ENCODE measurements at regions not wholly inside any gene's neighbourhood (a gene's known extent, or its start where the extent isn't known, plus 50 kb on each side); places are given as distances from the start of the nearest gene placed in this dataset.
"Not testable (repeated sequence)": the region's sequence is repeated elsewhere in the genome, so short reads cannot be mapped to it uniquely, and the experiment has no call there.

DNA sequence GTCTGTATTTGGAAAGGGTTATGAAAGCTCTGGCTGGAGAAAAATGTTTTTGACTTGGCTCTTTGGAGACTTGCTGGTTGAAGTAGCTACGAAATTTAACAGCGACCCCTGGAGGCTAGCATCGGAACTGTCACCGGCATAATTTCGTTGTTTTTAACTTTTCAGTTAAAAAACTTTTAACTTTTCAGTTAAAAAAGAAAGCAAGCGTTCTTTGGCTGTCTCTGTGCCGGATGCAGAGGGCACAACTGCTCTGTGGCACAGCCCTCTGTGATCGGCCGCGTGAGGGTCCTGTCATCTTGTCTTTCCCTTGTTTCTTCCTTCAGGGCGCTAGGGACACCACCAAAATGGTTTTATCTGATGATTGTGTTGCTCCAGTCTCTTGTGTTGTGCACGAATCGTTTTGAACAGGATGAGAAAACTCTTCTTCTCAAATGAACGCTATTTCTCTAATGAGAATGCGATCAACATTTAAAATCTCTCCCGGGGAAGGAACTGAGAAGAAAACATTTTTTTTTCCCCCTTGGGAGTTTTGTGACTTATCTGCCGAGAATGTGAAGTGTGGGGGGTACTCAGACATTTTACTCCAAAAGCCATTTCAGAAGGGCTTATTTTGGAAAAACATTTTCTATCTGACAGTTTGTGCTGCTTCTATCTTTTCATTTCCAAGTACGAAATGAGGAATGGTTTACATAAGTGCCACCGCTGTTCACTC, 57.1 kb downstream of the ADCYAP1 start:
- DNase-seq = peak; percentile 61

DNA sequence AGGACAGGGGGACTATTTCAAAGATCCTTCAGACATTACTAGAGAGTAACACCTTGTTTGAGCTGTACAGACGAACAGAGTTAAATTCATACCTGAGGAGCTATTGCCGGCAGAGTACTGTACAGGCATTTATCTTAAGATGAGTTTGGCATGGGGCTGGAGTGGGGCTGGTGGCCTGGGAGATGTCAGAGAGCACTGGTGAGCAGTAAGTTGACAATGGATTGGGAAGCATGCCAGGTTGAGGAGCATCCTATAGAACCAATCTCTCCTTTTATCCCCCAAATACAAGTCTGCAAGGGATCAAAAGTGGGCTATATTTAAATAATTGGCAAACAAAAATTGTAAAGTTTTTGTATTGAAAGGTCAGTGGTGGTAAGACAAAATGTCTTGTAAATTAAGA, 58.6 kb downstream of the ADCYAP1 start:
- DNase-seq = peak; percentile 17

DNA sequence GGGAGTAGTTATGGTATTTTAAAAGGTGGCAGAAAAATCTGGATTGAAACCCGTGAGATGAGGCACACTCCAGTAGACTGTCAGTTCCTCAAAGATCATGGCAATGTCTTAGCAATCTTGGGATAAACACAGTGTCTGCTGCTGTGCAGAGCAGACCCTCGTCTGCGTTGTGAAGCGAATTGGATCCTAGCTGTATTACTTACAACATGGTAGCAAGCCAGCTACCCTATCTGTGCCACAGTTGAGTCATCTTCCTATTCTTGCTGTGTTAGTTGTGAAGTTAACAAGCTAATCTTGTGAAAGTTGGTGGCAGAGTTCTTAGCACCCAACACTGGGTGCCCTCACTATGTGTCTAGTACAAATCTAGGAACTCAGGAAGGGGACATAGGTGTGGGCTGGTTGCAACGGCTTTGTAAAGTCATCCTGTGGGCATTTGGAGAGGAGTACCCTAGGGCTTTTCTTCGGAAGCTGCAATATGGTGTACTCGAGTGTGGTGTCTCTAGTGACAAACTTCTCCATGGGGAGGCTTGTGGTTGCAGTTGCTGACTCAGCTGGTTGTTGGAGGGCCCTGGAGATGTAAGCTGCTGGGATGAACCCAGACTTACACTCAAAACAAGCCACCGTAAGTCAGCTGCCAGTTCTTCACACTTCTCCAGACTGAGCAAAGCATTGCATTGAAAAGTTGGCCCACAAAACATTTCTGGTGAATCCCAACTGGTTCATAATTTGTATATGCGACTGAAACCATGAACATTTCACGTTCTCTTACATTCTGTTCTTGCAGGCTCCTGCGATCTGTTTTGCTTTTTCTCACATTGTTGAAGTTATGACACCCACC, 61.5 kb downstream of the ADCYAP1 start:
- no peak for DNase-seq

DNA sequence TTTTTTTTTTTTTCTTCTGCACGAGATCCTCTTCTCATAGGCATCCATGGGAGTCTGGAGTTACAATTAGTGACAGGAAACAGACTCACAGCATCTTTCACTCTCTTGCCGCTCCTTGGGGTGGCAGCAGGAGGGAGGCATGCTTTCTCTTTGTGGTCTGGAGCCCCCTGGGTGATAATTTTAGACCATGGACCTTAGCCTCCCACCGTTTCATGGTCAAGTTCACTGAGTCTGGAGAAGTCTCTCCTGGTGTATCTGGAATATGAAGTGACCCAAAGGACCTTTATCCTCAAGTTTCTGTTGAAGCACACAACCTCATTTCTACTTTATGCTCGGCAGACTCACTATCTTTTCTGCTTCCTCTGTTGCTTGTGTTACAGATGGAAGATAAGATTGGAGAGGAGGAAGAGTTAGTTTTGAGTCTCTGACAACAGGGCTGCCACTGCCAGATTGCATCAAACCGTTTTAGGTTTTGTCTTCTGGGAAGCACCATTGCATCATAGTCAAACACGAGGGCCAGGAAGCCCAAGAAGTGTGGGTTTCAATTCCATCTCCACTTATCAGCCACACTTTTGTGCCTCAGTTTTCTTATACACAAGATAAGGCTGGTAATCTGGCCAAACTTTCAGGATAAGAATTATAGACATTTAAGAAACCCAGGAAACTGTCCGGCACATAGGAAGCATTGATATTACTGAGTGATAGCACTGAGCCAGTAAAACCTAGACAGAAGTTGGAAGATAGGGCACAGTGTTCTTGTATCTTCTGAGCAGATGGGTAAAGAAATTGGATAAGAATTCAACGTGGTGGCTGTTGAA, 62.3 kb downstream of the ADCYAP1 start:
- no peak for DNase-seq

DNA sequence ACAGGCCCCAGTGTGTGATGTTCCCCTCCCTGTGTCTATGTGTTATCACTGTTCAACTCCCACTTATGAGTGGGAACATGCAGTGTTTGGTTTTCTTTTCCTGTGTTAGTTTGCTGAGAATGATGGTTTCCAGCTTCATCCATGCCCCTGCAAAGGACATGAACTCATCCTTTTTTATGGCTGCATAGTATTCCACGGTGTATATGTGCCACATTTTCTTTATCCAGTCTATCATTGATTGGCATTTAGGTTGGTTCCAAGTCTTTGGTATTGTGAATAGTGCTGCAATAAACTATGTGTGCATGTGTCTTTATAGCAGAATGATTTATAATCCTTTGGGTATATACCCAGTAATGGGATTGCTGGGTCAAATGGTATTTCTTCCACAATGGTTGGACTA, 64.2 kb downstream of the ADCYAP1 start:
- not testable (repeated sequence) for DNase-seq

DNA sequence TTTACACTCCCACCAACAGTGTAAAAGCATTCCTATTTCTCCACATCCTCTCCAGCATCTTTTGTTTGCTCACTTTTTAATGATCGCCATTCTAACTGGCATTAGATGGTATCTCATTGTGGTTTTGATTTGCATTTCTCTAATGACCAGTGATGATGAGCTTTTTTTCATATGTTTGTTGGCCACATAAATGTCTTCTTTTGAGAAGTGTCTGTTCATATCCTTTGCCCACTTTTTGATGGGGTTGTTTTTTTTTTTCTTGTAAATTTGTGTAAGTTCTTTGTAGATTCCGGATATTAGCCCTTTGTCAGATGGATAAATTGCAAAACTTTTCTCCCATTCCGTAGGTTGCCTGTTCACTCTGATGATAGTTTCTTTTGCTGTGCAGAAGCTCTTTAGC, 64.6 kb downstream of the ADCYAP1 start:
- DNase-seq = not testable (repeated sequence)

DNA sequence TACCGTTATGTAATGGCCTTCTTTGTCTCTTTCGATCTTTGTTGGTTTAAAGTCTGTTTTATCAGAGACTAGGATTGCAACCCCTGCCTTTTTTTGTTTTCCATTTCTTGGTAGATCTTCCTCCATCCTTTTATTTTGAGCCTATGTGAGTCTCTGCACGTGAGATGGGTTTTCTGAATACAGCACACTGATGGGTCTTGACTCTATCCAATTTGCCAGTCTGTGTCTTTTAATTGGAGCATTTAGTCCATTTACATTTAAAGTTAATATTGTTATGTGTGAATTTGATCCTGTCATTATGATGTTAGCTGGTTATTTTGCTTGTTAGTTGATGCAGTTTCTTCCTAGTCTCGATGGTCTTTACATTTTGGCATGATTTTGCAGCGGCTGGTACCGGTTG, 69.9 kb downstream of the ADCYAP1 start:
- not testable (repeated sequence) for DNase-seq

DNA sequence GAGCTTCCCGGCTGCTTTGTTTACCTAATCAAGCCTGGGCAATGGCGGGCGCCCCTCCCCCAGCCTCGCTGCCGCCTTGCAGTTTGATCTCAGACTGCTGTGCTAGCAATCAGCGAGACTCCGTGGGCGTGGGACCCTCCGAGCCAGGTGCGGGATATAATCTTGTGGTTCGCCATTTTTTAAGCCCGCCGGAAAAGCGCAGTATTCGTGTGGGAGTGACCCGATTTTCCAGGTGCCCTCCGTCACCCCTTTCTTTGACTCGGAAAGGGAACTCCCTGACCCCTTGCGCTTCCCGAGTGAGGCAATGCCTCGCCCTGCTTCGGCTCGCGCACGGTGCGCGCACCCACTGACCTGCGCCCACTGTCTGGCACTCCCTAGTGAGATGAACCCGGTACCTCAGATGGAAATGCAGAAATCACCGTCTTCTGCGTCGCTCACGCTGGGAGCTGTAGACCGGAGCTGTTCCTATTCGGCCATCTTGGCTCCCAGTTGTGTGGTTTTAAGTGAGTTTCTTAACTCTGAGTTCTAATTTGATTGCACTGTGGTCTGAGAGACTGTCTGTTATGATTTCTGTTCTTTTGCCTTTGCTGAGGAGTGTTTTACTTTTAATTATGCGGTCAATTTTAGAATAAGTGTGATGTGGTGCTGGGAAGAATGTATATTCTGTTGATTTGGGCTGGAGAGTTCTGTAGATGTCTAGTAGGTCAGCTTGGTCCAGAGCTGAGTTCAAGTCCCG, 71.9 kb downstream of the ADCYAP1 start:
- not testable (repeated sequence) for DNase-seq

DNA sequence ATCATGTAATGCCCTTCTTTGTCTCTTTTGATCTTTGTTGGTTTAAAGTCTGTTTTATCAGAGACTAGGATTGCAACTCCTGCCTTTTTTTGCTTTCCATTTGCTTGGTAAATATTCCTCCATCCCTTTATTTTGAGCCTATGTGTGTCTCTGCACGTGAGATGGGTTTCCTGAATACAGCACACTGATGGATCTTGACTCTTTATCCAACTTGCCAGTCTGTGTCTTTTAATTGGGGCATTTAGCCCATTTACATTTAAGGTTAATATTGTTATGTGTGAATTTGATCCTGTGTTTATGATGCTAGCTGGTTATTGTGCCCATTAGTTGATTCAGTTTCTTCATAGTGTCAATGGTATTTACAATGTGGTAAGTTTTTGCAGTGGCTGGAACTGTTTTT, 72.7 kb downstream of the ADCYAP1 start:
- not testable (repeated sequence) for DNase-seq

DNA sequence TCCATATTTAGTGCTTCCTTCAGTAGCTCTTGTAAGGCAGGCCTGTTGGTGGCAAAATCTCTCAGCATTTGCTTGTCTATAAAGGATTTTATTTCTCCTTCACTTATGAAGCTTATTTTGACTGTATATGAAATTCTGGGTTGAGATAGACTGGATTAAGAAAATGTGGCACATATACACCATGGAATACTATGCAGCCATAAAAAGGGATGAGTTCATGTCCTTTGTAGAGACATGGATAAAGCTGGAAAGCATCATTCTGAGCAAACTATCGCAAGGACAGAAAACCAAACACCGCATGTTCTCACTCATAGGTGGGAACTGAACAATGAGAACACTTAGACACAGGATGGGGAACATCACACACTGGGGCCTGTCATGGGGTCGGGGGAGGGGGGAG, 73.1 kb downstream of the ADCYAP1 start:
- not testable (repeated sequence) for DNase-seq

DNA sequence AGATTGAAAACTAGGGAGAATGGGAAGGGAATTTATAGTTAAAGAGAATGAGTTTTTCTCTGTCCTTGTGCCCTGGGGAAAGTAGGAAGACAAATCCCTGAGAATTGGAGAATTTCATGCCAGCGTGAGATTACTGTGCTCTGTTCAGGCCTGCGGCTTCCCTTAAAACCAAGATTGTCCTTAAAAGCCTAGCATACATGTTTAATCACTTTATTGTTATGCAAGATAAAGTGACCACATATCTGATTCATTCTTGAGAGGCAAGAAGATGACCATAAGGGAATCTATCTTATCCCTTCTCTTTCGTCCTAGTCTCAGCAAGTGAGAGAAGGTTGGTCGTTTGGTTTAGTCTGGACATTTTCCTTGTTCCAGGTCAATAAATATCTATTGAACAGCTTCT, 75.9 kb downstream of the ADCYAP1 start:
- no peak for DNase-seq

DNA sequence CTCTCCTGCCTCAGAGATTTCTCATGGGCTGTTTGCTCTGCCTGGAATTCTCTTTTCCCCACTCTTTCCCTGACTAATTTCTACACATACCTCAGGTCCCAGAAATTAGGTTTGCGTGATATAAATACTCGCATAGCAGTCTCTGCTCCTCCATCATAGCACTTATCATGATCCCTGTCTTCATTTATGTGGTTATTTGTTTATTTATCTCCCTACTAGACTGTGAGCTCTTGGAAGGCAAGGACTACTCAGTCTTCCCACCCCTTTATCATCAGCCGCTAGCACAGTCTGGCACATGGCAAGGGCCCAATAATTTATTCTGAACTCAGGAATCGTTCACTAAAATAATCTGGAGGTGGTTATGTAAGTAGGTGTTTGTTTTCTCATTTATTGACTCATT, 79.3 kb downstream of the ADCYAP1 start:
- DNase-seq = peak; percentile 56

DNA sequence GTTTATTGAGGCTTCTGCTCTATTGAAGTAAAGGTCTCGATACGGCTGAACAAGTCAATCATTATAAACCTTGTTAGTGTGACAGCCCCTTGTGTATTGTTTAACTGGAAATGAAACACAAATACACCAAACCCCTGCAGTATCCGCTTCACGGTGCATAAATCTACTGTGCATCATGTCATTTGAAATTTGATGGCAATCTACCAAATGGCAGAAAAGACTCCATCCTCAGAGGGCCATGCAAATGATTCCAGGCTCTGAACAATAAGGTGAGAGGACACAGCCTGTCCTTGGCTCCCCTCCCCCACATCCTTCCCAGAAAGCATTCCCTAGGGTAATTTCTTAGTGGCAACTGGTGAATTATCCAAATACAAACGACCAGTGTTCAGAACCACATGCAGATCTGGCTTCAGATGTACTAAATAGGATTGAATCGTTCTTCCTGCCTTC, 80.6 kb downstream of the ADCYAP1 start:
- peak; percentile 99 for DNase-seq

DNA sequence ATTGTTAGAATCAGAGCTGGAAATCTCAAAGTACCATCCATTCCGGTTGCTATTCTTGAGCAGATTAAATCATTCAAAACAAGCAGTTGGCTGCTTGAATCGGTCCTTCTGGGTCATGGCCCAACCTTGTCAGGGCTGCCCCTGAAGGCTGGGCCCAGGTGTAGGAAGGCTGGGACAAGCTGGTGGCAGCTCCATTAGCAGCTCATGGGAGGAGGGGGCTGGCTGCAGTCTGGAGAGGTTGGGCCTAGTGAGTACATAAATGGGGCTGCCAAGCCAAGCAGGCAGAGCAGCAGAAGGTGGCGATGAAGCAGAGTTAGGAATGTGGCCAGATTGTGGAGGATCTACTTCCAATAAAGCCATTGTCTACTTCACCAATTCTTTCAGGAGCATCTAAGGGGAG, 81.4 kb downstream of the ADCYAP1 start:
- DNase-seq = peak; percentile 95

DNA sequence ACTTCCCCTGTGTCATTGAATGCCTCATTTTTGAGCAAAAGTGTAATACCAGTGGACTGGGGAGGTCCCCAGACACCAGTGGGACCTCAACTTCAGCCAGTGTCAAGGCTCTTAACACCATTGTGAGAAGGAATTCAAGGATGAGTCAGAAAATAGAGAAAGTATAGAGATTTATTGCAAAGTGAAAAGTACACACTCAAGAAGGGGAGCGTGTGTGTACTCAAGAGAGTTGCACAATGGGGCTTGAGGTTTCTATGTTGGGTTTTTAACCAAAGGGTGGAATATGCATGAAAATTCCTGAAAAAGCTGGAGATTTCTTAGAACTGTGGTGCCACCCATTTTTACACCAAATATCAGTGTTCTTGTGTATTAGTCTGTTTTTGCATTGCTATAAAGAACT, 81.9 kb downstream of the ADCYAP1 start:
- DNase-seq = no peak

DNA sequence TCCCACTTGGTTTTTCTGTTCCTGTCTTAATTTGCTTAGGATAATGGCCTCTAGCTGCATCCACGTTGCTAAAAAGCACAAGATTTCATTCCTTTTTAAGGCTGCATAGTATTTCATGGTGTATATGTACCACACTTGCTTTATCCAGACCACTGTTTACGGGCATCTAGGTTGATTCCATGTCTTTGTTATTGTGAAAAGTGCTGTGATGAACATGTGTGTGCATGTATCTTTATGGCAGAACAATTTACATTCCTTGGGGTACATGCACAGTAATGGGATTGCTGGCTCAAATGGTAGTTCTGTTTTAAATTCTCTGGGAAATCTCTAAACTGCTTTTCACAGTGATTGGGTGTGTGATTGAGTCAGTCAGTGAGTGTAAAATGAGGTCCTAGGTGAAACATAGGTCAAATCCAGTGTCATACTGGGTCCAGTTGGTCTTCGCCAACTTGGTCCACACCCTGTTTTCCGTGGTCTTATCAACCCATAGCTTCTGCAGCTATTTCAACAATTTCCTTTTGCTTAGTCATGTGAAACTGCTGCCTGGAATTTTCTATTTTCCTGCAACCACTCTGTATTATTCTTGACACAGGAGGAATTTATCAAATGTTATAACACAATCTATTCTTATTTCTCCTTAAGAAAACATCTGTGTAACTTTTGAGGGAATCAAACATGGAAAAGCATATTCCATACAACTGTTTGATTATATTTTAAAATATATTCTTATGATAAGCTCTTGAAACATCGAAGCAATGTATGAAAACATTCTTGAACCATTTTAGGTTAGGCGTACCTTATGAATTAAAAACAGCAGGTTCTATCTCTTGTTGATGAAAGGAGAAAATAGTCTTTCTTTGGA, 82.9 kb downstream of the ADCYAP1 start:
- DNase-seq = no peak

DNA sequence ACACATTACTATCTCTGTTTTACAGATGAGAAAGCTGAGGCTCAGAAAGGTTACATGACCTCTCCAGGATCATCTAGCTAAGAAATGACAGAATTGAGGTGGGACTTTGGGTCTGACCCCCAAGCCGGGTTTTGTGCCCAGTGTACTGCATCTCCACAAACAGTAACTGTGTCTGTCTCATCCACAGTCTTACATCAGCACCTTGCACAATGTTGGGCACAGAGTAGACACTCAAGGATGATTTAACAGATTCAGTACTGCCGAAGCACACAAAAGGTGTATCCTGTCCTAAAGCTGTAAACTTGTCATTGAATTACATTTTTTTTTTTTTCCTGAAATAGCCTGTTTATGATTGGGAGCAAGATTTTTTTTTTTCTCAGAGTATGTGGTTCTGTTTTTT, 84.8 kb downstream of the ADCYAP1 start:
- DNase-seq = no peak

DNA sequence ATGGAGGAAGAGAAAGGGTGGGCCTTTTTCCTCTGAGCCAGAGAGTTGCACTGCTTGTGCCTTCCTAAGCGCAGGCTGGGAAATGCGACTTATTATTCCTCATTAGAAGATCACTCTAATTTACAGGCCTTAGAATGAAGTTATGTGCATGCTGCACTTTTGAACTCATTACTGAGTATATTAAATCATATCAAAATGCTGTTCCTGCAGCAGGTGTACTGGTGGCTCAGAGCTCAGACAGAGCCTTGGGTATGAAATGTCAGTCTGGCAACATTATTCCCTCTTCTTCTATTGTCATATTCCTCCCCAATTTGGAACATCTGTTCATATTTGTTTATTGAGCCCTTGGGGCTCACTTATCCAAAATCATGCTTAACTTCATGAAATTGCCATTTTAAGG, 85.5 kb downstream of the ADCYAP1 start:
- DNase-seq = peak; percentile 85

DNA sequence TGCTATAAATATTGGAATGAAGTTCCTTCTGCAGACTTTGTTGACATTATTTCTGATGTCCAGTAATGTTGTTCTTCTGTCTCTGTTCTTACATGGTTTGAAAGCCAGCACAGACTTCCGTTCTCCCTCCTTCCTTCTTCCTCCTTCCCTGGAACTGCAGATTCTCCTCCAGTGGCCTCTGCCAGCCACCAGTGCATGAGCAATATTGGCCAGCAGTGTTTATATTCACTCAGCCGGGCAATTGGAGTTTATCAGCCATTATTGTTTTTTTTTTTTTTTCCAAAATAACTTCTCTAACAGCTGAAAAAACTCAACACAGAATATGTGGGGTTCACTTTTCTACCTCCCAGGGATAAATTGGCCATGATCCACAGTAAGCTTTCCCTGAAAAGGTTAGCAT, 86.8 kb downstream of the ADCYAP1 start:
- no peak for DNase-seq

DNA sequence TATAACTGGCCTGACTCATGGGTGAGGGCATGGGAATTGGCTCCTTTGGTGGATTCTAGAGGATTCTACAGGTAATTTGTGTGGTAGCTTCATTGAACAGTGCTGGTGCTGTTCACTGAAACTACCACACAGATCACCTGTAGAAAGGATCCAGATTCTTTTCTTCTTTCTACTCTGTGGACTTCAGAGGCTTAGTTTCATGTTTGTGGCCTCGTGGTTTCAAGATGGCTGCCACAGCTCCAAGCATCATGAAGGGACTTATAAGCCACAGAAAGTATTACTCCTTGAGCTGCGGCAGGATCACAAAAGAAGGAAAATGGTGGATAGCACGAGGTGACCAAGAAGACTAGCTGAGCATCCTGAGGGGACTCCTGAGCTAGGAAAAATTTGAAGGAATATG, 88.9 kb downstream of the ADCYAP1 start:
- DNase-seq = no peak

DNA sequence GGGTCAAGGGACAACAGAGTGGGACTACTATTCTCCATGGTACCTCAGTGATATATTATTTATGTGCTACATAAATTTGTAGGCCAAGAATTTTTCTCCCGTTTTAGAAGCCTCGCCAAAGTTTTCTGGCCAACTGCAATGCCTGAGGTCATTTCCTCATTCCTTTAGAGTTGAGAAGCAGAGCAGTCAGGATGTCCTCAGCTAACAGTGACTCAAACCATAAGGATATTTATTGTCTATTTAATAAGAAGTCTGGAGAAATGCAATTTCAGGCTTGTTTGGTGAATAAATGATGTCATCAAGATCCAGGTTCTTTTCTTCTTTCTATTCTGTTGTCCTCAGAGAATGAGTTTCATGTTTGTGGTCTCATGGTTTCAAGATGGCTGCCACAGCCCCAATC, 91.0 kb downstream of the ADCYAP1 start:
- DNase-seq = no peak

DNA sequence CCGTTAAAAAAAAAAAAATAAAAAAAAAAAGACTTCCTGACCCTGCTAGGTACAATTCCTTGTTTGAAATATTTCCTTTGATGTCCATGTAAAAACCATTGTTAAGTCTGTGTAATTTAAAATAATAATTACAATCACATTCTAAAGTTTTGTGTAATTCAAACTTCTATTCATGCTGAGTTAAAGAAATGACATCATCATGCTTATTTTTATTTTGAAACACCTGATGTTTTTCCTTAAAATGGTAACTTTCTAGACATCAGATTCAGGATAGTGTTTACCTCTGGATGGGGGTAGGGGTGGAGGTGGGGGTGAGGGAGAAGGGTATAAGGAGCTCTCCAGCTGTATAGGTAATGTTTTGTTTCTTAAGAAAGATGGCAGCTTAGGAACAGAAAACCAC, 92.8 kb downstream of the ADCYAP1 start:
- DNase-seq = no peak

Measured in NCI-H69 (cell line).